ENCODE measurements at regions not wholly inside any gene's neighbourhood (a gene's known extent, or its start where the extent isn't known, plus 50 kb on each side); places are given as distances from the start of the nearest gene placed in this dataset.

- TF ChIP-seq CTCF (IDR thresholded peaks at IDR 0.05; ENCODE audit: low read depth, low read length) (no peak), EZH2phosphoT487 (IDR thresholded peaks at IDR 0.05; ENCODE audit: low read depth) (no peak)
Observed at GRCh38 chr2:198966269-198966668, 491.5 kb downstream of the SATB2 start.

All from OCI-LY3 (cell line).